IPS-15b (cell line): ENCODE measurements at regions not wholly inside any gene's neighbourhood (a gene's known extent, or its start where the extent isn't known, plus 50 kb on each side); places are given as distances from the start of the nearest gene placed in this dataset.
"Not testable (repeated sequence)": the region's sequence is repeated elsewhere in the genome, so short reads cannot be mapped to it uniquely, and the experiment has no call there.

ENCODE experiments used
- H3K27me3 ChIP-seq: one replicate; pipeline ENCODE4 v1.6.1; 2013; ENCODE audit warnings: low read length; ENCODE audit not compliant: control insufficient read depth, insufficient read depth
- H3K36me3 ChIP-seq: one replicate; pipeline ENCODE4 v1.6.1; 2013; ENCODE audit warnings: low read length; ENCODE audit not compliant: control insufficient read depth, insufficient read depth
- H3K4me1 ChIP-seq: one replicate; pipeline ENCODE4 v1.6.1; 2013; ENCODE audit warnings: mild to moderate bottlenecking, low read length; ENCODE audit not compliant: control insufficient read depth, insufficient read depth
- H3K4me3 ChIP-seq: one replicate; pipeline ENCODE4 v1.5.1; 2013; ENCODE audit warnings: low read depth, low read length
- H3K9ac ChIP-seq: one replicate; pipeline ENCODE4 v1.6.1; 2013; ENCODE audit warnings: low read depth, mild to moderate bottlenecking, low read length
- H3K9me3 ChIP-seq: one replicate; pipeline ENCODE4 v1.6.1; 2013; ENCODE audit warnings: mild to moderate bottlenecking, low read length; ENCODE audit not compliant: control insufficient read depth, insufficient read depth

GRCh38 chr2:5625556-5626065 is 66.6 kb upstream of the SOX11 start:
- not testable (repeated sequence) for H3K9ac ChIP-seq, H3K9me3 ChIP-seq, H3K27me3 ChIP-seq, H3K36me3 ChIP-seq, H3K4me3 ChIP-seq, H3K4me1 ChIP-seq

GRCh38 chr2:5628484-5628883 is 63.7 kb upstream of the SOX11 start:
- H3K9ac ChIP-seq, H3K27me3 ChIP-seq, H3K4me3 ChIP-seq, H3K4me1 ChIP-seq, H3K36me3 ChIP-seq, H3K9me3 ChIP-seq: not testable (repeated sequence)

- not testable (repeated sequence) for H3K9ac ChIP-seq, H3K27me3 ChIP-seq, H3K9me3 ChIP-seq, H3K4me3 ChIP-seq, H3K4me1 ChIP-seq, H3K36me3 ChIP-seq
Observed at GRCh38 chr2:5629510-5629909, 62.7 kb upstream of the SOX11 start.

GRCh38 chr2:5637051-5637450 is 55.1 kb upstream of the SOX11 start:
- H3K36me3 ChIP-seq, H3K27me3 ChIP-seq, H3K4me3 ChIP-seq, H3K9ac ChIP-seq, H3K4me1 ChIP-seq, H3K9me3 ChIP-seq: not testable (repeated sequence)
